Transverse colon (tissue), 4 donors: ENCODE measurements at regions not wholly inside any gene's neighbourhood (a gene's known extent, or its start where the extent isn't known, plus 50 kb on each side); places are given as distances from the start of the nearest gene placed in this dataset.

Experiments used
- DNase-seq: peaks from one replicate; pipeline ENCODE4 v3.0.0-alpha.2; 2019
- H3K27ac ChIP-seq, 4 donors: fragments of 200-600 bp; sonication (generic); 2 replicates each; pipeline ENCODE4 v1.5.1; 2016 to 2018; ENCODE audit warnings: inconsistent platforms in 4 of 4
- H3K27me3 ChIP-seq: fragments of 200-600 bp; sonication (generic); 2 replicates; pipeline ENCODE4 v1.5.1; 2017; ENCODE audit warnings: inconsistent platforms
- H3K36me3 ChIP-seq, 4 donors: fragments of 200-600 bp; sonication (generic); 2 replicates each; pipeline ENCODE4 v1.5.1; 2017 to 2019; ENCODE audit warnings: inconsistent platforms in 4 of 4
- H3K4me1 ChIP-seq, 4 donors: fragments of 200-600 bp; sonication (generic); 2 replicates each; pipeline ENCODE4 v1.5.1; 2017 to 2020; ENCODE audit warnings: inconsistent platforms in 4 of 4
- H3K4me3 ChIP-seq, 4 donors: fragments of 200-600 bp; sonication (generic); 1 replicate in 1 of 4; 2 replicates in 3 of 4; pipeline versions ENCODE4 v1.5.1 to v1.6.1; 2017 to 2019; ENCODE audit warnings: inconsistent platforms in 4 of 4
- H3K9me3 ChIP-seq, 2 donors: fragments of 200-600 bp; sonication (generic); 2 replicates each; pipeline ENCODE4 v1.5.1; 2017 to 2019; ENCODE audit warnings: inconsistent platforms in 2 of 2
- CTCF ChIP-seq, 5 experiments: fragments of 200-600 bp in 3 of 5; fragments of 450-650 bp in 2 of 5; sonication (generic) in 3 of 5; IDR thresholded peaks; 1 replicate in 2 of 5; 2 replicates in 3 of 5; pipeline ENCODE4 v1.5.1; 2016 to 2017; ENCODE audit warnings: antibody characterized with exemption in 5 of 5, inconsistent platforms in 3 of 5, mild to moderate bottlenecking in 2 of 5, moderate library complexity in 1 of 5
- EP300 ChIP-seq: sonication (generic); formaldehyde crosslinking; IDR thresholded peaks from one replicate; pipeline ENCODE4 v1.6.1; 2017; ENCODE audit warnings: antibody characterized with exemption, low read depth
- POLR2A ChIP-seq: fragments of 450-650 bp; IDR thresholded peaks from one replicate; pipeline ENCODE4 v1.6.1; 2016; ENCODE audit warnings: antibody characterized with exemption, mild to moderate bottlenecking, moderate library complexity
- POLR2AphosphoS5 ChIP-seq, 3 donors: sonication (generic); formaldehyde crosslinking; IDR thresholded peaks; one replicate each; pipeline ENCODE4 v1.6.1; 2016; ENCODE audit warnings: antibody characterized with exemption in 3 of 3
- WGBS, 2 donors: methylation state at CpG; one replicate each; pipeline ENCODE4 v1.1.5; 2018; ENCODE audit warnings: low coverage in 1 of 2; 5-methylcytosine and 5-hydroxymethylcytosine counted together
- in situ Hi-C, 4 donors: fragments of 200-750 bp; cut with MboI; loops; one replicate each; pipeline versions ENCODE4 v1.15.0 to v1.15.1; 2017; ENCODE audit warnings: low sequenced_read_pairs in 3 of 4, low pct_ligation_motif_present in 1 of 4, low pct_unique_long_range_greater_than_20kb in 1 of 4
- intact Hi-C: fragments of 100-400 bp; cut with DNase I; formaldehyde crosslinking; loops from one replicate; pipeline ENCODE4 v1.15.1; 2023; ENCODE audit warnings: low total_unique reads

DNA sequence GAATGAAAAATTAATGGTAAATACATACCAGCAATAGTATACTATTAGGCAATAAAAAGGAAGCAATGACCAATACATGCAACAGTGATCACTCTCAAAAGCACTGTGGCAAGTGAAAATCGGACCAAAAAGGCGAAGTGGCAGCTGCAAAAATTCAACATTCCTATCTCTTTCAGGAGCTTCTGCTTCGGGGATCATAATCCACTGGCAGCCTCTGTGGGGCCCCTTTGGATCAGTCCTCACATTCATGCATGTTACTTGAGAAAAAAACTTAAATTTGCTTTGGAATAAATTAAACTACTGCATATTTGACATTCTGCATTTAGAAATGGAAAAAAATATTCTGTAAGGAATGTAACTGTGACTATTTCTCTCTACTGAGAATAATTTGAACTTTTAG is 425.6 kb downstream of the NR2F2 start:
- DNase-seq: no peak
- in situ Hi-C loops (no loop called here), intact Hi-C loops (no loop called here)
- Histone ChIP-seq H3K36me3 (no peaks in the 10 kb centered on the region), H3K4me1 (no peaks in the 10 kb centered on the region), H3K27ac (no peak overlapping the region), H3K27me3 (no peaks in the 10 kb centered on the region), H3K4me3 (no peak overlapping the region), H3K9me3 (no peaks in the 10 kb centered on the region)
- WGBS, 2 donors: 60 to 65% methylated on average over 3 of the region's 3 CpGs
- TF ChIP-seq POLR2A (no peak), CTCF (IDR thresholded peaks at IDR 0.05) (no peak), EP300 (no peak), POLR2AphosphoS5 (IDR thresholded peaks at IDR 0.05) (no peak)

DNA sequence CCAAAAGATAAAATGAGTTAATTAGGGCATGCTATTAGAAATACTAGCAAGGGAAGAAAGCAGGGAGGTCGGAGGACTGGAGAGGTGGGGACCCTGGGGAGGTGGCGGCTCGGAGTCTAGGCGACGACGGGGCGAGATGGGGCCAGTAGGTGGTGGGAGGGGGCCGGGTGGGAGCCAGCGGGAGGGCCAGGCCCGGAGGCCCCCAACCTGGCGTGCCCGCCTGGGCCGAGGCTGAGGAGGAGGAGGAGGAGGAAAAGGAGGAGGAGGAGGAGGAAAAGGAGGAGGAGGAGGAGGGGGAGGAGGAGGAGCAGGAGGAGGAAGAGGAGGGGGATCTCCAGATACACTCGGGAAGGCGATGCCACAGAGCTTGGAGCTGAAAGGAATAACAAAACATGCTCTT is 426.2 kb downstream of the NR2F2 start:
- H3K9me3 ChIP-seq: no peaks in the 10 kb centered on the region
- intact Hi-C loops: no loop called here
- no peaks in the 10 kb centered on the region for H3K36me3 ChIP-seq
- H3K27me3 ChIP-seq: no peaks in the 10 kb centered on the region
- in situ Hi-C loops: no loop called here
- TF ChIP-seq POLR2A: no peak
- no peaks in the 10 kb centered on the region for H3K4me1 ChIP-seq
- WGBS, 2 donors: 63 to 88% methylated on average over 2 to 15 of the region's 15 CpGs
- DNase-seq: no peak
- H3K27ac ChIP-seq: no peak overlapping the region
- no peak overlapping the region for H3K4me3 ChIP-seq

DNA sequence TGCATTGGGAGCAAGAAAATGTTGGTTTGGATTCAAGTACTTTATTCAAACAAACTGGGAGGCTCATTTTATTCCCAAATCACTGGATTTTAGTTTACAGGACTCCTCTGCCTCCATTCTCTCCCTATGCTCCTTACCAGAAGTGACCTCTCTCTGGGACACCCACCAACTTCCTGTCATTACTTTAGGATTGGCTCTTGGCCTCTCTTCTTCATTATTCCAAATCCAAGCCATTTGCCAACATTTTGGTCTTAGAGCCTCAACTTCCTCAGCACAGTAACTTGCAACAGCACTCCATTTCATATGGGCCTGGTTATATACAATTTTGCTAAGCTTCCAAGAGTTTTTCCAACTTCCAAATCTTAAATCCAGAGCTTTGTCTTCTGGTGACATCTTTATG is 432.1 kb downstream of the NR2F2 start:
- Histone ChIP-seq H3K4me3 (no peak overlapping the region), H3K27ac (no peak overlapping the region), H3K36me3 (no peaks in the 10 kb centered on the region), H3K4me1 (no peaks in the 10 kb centered on the region), H3K27me3 (no peaks in the 10 kb centered on the region), H3K9me3 (no peaks in the 10 kb centered on the region)
- intact Hi-C loops: no loop called here
- no peak for DNase-seq
- TF ChIP-seq EP300 (no peak), POLR2AphosphoS5 (IDR thresholded peaks at IDR 0.05) (no peak), CTCF (IDR thresholded peaks at IDR 0.05) (no peak), POLR2A (no peak)
- in situ Hi-C loops: no loop called here

DNA sequence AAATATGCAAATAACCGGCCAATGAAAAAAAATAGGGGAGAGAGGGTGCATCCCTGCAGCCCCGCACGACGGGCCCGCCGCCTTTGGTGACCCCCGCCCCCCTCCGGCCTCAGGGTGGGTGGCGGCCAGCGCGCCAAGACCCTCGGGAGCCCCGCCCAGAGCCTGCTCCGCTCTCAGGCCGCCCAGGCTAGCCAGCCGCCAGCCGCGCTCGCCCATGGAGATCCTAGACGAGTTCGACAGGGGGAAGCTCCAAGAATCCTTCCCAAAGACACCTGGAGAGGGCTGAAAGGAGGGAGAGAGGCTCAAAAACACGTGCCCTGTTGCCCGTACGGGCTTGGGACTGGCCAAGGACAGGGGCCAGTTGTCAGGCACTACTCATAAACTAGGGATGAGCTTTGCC is 434.0 kb downstream of the NR2F2 start:
- no peaks in the 10 kb centered on the region for H3K9me3 ChIP-seq
- TF ChIP-seq CTCF (IDR thresholded peaks at IDR 0.05) (no peak), EP300 (no peak), POLR2AphosphoS5 (IDR thresholded peaks at IDR 0.05) (no peak)
- no peaks in the 10 kb centered on the region for H3K27me3 ChIP-seq
- no peaks in the 10 kb centered on the region for H3K4me1 ChIP-seq
- in situ Hi-C loops (no loop called here), intact Hi-C loops (no loop called here)
- DNase-seq: no peak
- no peak overlapping the region for H3K27ac ChIP-seq
- no peak overlapping the region for H3K4me3 ChIP-seq
- H3K36me3 ChIP-seq: no peaks in the 10 kb centered on the region
- WGBS, 2 donors: 86 to 90% methylated on average over 1 to 24 of the region's 24 CpGs

DNA sequence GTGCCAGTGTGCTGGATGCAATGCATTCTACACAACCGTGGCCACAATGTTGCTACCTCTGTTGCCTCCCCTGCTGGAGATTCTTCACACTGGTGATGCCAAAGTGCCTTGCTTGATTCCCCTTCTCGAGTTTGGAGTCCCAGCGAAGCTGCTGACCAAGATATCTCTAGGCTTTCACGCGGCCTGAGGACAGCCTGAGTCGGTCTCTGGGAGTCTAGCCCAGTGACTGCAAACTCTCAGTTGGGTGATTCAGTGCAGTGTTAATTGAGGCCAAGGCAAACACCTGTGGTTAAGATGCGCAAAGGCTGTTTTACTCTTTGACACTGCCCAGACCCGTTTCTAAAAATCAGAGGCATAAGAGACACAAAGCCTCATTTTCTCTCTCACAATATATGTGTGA is 434.4 kb downstream of the NR2F2 start:
- Histone ChIP-seq H3K9me3 (no peaks in the 10 kb centered on the region), H3K27ac (no peak overlapping the region), H3K27me3 (no peaks in the 10 kb centered on the region), H3K36me3 (no peaks in the 10 kb centered on the region), H3K4me1 (no peaks in the 10 kb centered on the region), H3K4me3 (no peak overlapping the region)
- WGBS, 2 donors: 60 to 87% methylated on average over 1 to 8 of the region's 8 CpGs
- in situ Hi-C loops: no loop called here
- no peak for DNase-seq
- intact Hi-C loops: no loop called here
- TF ChIP-seq POLR2A: no peak
- TF ChIP-seq CTCF (IDR thresholded peaks at IDR 0.05): no peak
- TF ChIP-seq EP300: no peak
- TF ChIP-seq POLR2AphosphoS5 (IDR thresholded peaks at IDR 0.05): no peak
